ENCODE measurements at regions not wholly inside any gene's neighbourhood (a gene's known extent, or its start where the extent isn't known, plus 50 kb on each side); places are given as distances from the start of the nearest gene placed in this dataset.

- no peak for TF ChIP-seq CTCF (IDR thresholded peaks at IDR 0.05; ENCODE audit: insufficient read depth, low read length, poor library complexity, severe bottlenecking)
- Histone ChIP-seq H3K4me3 (ENCODE audit: low read depth, low read length) (no peak overlapping the region), H3K27me3 (ENCODE audit: control insufficient read depth, insufficient read depth, low read length) (no peaks in the 10 kb centered on the region), H3K36me3 (ENCODE audit: control insufficient read depth, insufficient read depth, low read length) (no peaks in the 10 kb centered on the region)
- no peak for DNase-seq (ENCODE audit: low read depth)
Observed at GRCh38 chr6:23566418-23566817, 559.6 kb upstream of the NRSN1 start.

- Histone ChIP-seq H3K36me3 (ENCODE audit: control insufficient read depth, insufficient read depth, low read length) (no peaks in the 10 kb centered on the region), H3K27me3 (ENCODE audit: control insufficient read depth, insufficient read depth, low read length) (no peaks in the 10 kb centered on the region), H3K4me3 (ENCODE audit: low read depth, low read length) (no peak overlapping the region)
- no peak for TF ChIP-seq CTCF (IDR thresholded peaks at IDR 0.05; ENCODE audit: insufficient read depth, low read length, poor library complexity, severe bottlenecking)
- no peak for DNase-seq (ENCODE audit: low read depth)
Observed at GRCh38 chr6:23568292-23568691, 557.7 kb upstream of the NRSN1 start.

GRCh38 chr6:23584134-23584763 is 541.8 kb upstream of the NRSN1 start:
- no peaks in the 10 kb centered on the region for H3K36me3 ChIP-seq (ENCODE audit: control insufficient read depth, insufficient read depth, low read length)
- H3K27me3 ChIP-seq (ENCODE audit: control insufficient read depth, insufficient read depth, low read length): no peaks in the 10 kb centered on the region
- no peak for TF ChIP-seq CTCF (IDR thresholded peaks at IDR 0.05; ENCODE audit: insufficient read depth, low read length, poor library complexity, severe bottlenecking)
- DNase-seq (ENCODE audit: low read depth): no peak
- no peak overlapping the region for H3K4me3 ChIP-seq (ENCODE audit: low read depth, low read length)

GRCh38 chr6:23587582-23587981 is 538.4 kb upstream of the NRSN1 start:
- H3K4me3 ChIP-seq (ENCODE audit: low read depth, low read length): no peak overlapping the region
- H3K36me3 ChIP-seq (ENCODE audit: control insufficient read depth, insufficient read depth, low read length): no peaks in the 10 kb centered on the region
- no peaks in the 10 kb centered on the region for H3K27me3 ChIP-seq (ENCODE audit: control insufficient read depth, insufficient read depth, low read length)
- DNase-seq (ENCODE audit: low read depth): no peak
- no peak for TF ChIP-seq CTCF (IDR thresholded peaks at IDR 0.05; ENCODE audit: insufficient read depth, low read length, poor library complexity, severe bottlenecking)

GRCh38 chr6:23589811-23590210 is 536.2 kb upstream of the NRSN1 start:
- TF ChIP-seq CTCF (IDR thresholded peaks at IDR 0.05; ENCODE audit: insufficient read depth, low read length, poor library complexity, severe bottlenecking): no peak
- DNase-seq (ENCODE audit: low read depth): no peak
- no peaks in the 10 kb centered on the region for H3K36me3 ChIP-seq (ENCODE audit: control insufficient read depth, insufficient read depth, low read length)
- no peak overlapping the region for H3K4me3 ChIP-seq (ENCODE audit: low read depth, low read length)
- H3K27me3 ChIP-seq (ENCODE audit: control insufficient read depth, insufficient read depth, low read length): no peaks in the 10 kb centered on the region

- TF ChIP-seq CTCF (IDR thresholded peaks at IDR 0.05; ENCODE audit: insufficient read depth, low read length, poor library complexity, severe bottlenecking): no peak
- no peak overlapping the region for H3K4me3 ChIP-seq (ENCODE audit: low read depth, low read length)
- H3K36me3 ChIP-seq (ENCODE audit: control insufficient read depth, insufficient read depth, low read length): no peaks in the 10 kb centered on the region
- no peaks in the 10 kb centered on the region for H3K27me3 ChIP-seq (ENCODE audit: control insufficient read depth, insufficient read depth, low read length)
- no peak for DNase-seq (ENCODE audit: low read depth)
Observed at GRCh38 chr6:23590498-23591126, 535.4 kb upstream of the NRSN1 start.

Measured in kidney epithelial cell (primary cell).